OCI-LY1 (cell line): ENCODE measurements at regions not wholly inside any gene's neighbourhood (a gene's known extent, or its start where the extent isn't known, plus 50 kb on each side); places are given as distances from the start of the nearest gene placed in this dataset.

Experiments used
- EZH2 ChIP-seq: fragments of 200-600 bp; sonication (generic), shearing (Covaris generic); IDR thresholded peaks from 2 replicates; pipeline ENCODE4 v1.8.0; 2017; ENCODE audit warnings: borderline replicate concordance, mixed run types, mild to moderate bottlenecking, antibody characterized with exemption, low read length, moderate library complexity, mixed read lengths
- TF ChIP-seq, protein P1 (sequence below): fragments of 200-600 bp; sonication (generic), shearing (Covaris generic); IDR thresholded peaks from 2 replicates; pipeline ENCODE4 v1.5.1; 2017; ENCODE audit warnings: mild to moderate bottlenecking, antibody characterized with exemption, low read length, moderate library complexity, mixed read lengths

DNA sequence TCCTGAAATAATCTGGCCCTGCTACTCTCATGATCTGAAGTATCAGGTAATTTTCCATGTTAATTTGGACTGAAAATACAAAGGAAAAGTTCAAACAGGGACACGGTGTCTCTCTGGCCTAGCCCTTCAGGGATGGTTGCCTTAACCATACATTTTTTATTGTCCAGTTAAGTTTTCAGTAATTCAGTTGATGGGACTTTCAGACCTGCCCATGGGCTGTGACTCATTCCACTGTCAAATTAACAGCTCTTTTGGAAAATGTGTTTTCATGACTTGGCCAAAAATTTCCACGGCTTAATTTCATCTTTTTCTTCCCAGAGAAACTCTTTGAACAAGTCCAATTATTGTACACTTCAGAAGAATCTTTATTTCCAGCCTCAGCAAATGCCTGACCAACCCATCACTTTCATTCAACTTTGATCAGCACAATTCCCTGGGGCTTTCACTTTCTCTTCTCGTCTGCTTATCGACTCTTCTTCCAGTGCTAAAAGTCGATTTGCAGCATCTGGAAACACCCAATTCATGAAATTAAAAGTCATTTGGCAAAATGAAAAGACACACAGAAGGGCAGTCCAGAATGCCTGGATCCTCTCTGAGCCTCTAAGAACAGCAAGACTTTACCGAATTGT is 293.9 kb downstream of the RAB28 start:
- TF ChIP-seq, protein P1, sequence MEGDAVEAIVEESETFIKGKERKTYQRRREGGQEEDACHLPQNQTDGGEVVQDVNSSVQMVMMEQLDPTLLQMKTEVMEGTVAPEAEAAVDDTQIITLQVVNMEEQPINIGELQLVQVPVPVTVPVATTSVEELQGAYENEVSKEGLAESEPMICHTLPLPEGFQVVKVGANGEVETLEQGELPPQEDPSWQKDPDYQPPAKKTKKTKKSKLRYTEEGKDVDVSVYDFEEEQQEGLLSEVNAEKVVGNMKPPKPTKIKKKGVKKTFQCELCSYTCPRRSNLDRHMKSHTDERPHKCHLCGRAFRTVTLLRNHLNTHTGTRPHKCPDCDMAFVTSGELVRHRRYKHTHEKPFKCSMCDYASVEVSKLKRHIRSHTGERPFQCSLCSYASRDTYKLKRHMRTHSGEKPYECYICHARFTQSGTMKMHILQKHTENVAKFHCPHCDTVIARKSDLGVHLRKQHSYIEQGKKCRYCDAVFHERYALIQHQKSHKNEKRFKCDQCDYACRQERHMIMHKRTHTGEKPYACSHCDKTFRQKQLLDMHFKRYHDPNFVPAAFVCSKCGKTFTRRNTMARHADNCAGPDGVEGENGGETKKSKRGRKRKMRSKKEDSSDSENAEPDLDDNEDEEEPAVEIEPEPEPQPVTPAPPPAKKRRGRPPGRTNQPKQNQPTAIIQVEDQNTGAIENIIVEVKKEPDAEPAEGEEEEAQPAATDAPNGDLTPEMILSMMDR = no peak
- TF ChIP-seq EZH2 = no peak
